H9 (cell line): ENCODE measurements at regions not wholly inside any gene's neighbourhood (a gene's known extent, or its start where the extent isn't known, plus 50 kb on each side); places are given as distances from the start of the nearest gene placed in this dataset.

Source experiments
- DNase-seq: peaks from one replicate; pipeline ENCODE4 v3.0.0-alpha.2; 2017
- H2AFZ ChIP-seq: one replicate; pipeline ENCODE4 v1.6.1; 2013; ENCODE audit warnings: mild to moderate bottlenecking, low read length, control low read depth, moderate library complexity
- H2AK5ac ChIP-seq: 2 replicates; pipeline ENCODE4 v1.6.1; 2013; ENCODE audit warnings: low read length, control low read depth, mixed read lengths; ENCODE audit not compliant: insufficient read length
- H2BK120ac ChIP-seq: one replicate; pipeline ENCODE4 v1.6.1; 2013; ENCODE audit warnings: low read depth, mild to moderate bottlenecking, low read length, control low read depth, inconsistent platforms; ENCODE audit not compliant: poor library complexity, severe bottlenecking
- H2BK12ac ChIP-seq: 2 replicates; pipeline ENCODE4 v1.6.1; 2013; ENCODE audit warnings: low read length, control low read depth, mixed read lengths, low read depth; ENCODE audit not compliant: insufficient read length
- H2BK15ac ChIP-seq: 2 replicates; pipeline ENCODE4 v1.6.1; 2013; ENCODE audit warnings: low read depth, low read length, control low read depth
- H2BK20ac ChIP-seq: one replicate; pipeline ENCODE4 v1.6.1; 2013; ENCODE audit warnings: low read depth, mild to moderate bottlenecking, low read length, control low read depth, inconsistent platforms; ENCODE audit not compliant: poor library complexity, severe bottlenecking
- H2BK5ac ChIP-seq: 2 replicates; pipeline ENCODE4 v1.6.1; 2013; ENCODE audit warnings: low read length, control low read depth, mixed read lengths; ENCODE audit not compliant: insufficient read length
- H3K14ac ChIP-seq: 2 replicates; pipeline ENCODE4 v1.6.1; 2013; ENCODE audit warnings: low read length, control low read depth; ENCODE audit not compliant: insufficient read depth
- H3K18ac ChIP-seq: 2 replicates; pipeline ENCODE4 v1.6.1; 2013; ENCODE audit warnings: low read depth, mild to moderate bottlenecking, mixed read lengths, low read length, control low read depth; ENCODE audit not compliant: insufficient read length
- H3K23ac ChIP-seq: 2 replicates; pipeline ENCODE4 v1.6.1; 2013; ENCODE audit warnings: low read length, control low read depth, mixed read lengths, low read depth; ENCODE audit not compliant: insufficient read length
- H3K23me2 ChIP-seq: 2 replicates; pipeline ENCODE4 v1.6.1; 2013; ENCODE audit warnings: low read depth, mild to moderate bottlenecking, mixed read lengths, low read length, control low read depth; ENCODE audit not compliant: insufficient read length, poor library complexity, severe bottlenecking
- H3K27ac ChIP-seq: 2 replicates; pipeline ENCODE4 v1.5.1; 2013; ENCODE audit warnings: low read length, control low read depth, mixed read lengths, low read depth; ENCODE audit not compliant: insufficient read length
- H3K27me3 ChIP-seq: 2 replicates; pipeline ENCODE4 v1.6.1; 2013; ENCODE audit warnings: low read length, control low read depth, inconsistent platforms; ENCODE audit not compliant: insufficient read depth
- H3K4ac ChIP-seq: 2 replicates; pipeline ENCODE4 v1.6.1; 2013; ENCODE audit warnings: low read depth, mild to moderate bottlenecking, control low read depth, inconsistent platforms, low read length, moderate library complexity
- H3K4me1 ChIP-seq: 2 replicates; pipeline ENCODE4 v1.6.1; 2013; ENCODE audit warnings: low read length, control low read depth, inconsistent platforms; ENCODE audit not compliant: insufficient read depth
- H3K4me2 ChIP-seq: 2 replicates; pipeline ENCODE4 v1.6.1; 2013; ENCODE audit warnings: low read length, control low read depth, mixed read lengths; ENCODE audit not compliant: insufficient read length, insufficient read depth
- H3K56ac ChIP-seq: 2 replicates; pipeline ENCODE4 v1.6.1; 2013; ENCODE audit warnings: low read depth, mild to moderate bottlenecking, mixed read lengths, low read length, control low read depth; ENCODE audit not compliant: insufficient read length
- H3K79me1 ChIP-seq: 2 replicates; pipeline ENCODE4 v1.6.1; 2013; ENCODE audit warnings: low read depth, mild to moderate bottlenecking, moderate library complexity, low read length, control low read depth, inconsistent platforms; ENCODE audit not compliant: insufficient read depth, poor library complexity, severe bottlenecking
- H3K79me2 ChIP-seq: 2 replicates; pipeline ENCODE4 v1.6.1; 2013; ENCODE audit warnings: low read length, control low read depth, inconsistent platforms; ENCODE audit not compliant: insufficient read depth
- H3K9ac ChIP-seq: 2 replicates; pipeline ENCODE4 v1.6.1; 2013; ENCODE audit warnings: low read length, control low read depth, mixed read lengths; ENCODE audit not compliant: insufficient read length; ENCODE audit errors: extremely low read depth
- H3K9me3 ChIP-seq: one replicate; pipeline ENCODE4 v1.6.1; 2013; ENCODE audit warnings: low read depth, low read length, inconsistent platforms; ENCODE audit not compliant: control insufficient read depth
- H3T11ph ChIP-seq: one replicate; pipeline ENCODE4 v1.6.1; 2013; ENCODE audit warnings: mild to moderate bottlenecking, low read length, control low read depth, inconsistent platforms
- H4K20me1 ChIP-seq: one replicate; pipeline ENCODE4 v1.6.1; 2013; ENCODE audit not compliant: control insufficient read depth, insufficient read length, insufficient read depth
- H4K5ac ChIP-seq: 2 replicates; pipeline ENCODE4 v1.6.1; 2013; ENCODE audit warnings: low read depth, mild to moderate bottlenecking, mixed read lengths, low read length, control low read depth; ENCODE audit not compliant: insufficient read length
- H4K8ac ChIP-seq: replicated peaks from 2 replicates; pipeline ENCODE4 v1.6.1; 2013; ENCODE audit warnings: low read length, control low read depth, mixed read lengths, low read depth; ENCODE audit not compliant: insufficient read length
- H4K91ac ChIP-seq: 2 replicates; pipeline ENCODE4 v1.6.1; 2013; ENCODE audit warnings: low read depth, mild to moderate bottlenecking, moderate library complexity, mixed read lengths, low read length, control low read depth; ENCODE audit not compliant: insufficient read length
- H3K27ac Mint-ChIP-seq, 3 experiments: 2 replicates in 2 of 3; 3 replicates in 1 of 3; pipeline ENCODE4 v1.8.0; 2020 to 2021; ENCODE audit warnings: mixed read lengths in 3 of 3, mild to moderate bottlenecking in 1 of 3, moderate library complexity in 1 of 3
- H3K27me3 Mint-ChIP-seq: 2 replicates; pipeline ENCODE4 v1.8.0; 2021; ENCODE audit warnings: low read depth, mild to moderate bottlenecking, moderate library complexity, mixed read lengths
- H3K36me3 Mint-ChIP-seq, 3 experiments: 2 replicates in 2 of 3; 3 replicates in 1 of 3; pipeline ENCODE4 v1.8.0; 2020 to 2021; ENCODE audit warnings: low read depth in 3 of 3, mixed read lengths in 3 of 3; ENCODE audit not compliant: insufficient read depth in 1 of 3
- H3K4me1 Mint-ChIP-seq, 2 experiments: 2 replicates each; pipeline ENCODE4 v1.8.0; 2020; ENCODE audit warnings: mixed read lengths in 2 of 2
- H3K4me3 Mint-ChIP-seq, 2 experiments: 2 replicates in 1 of 2; 3 replicates in 1 of 2; pipeline ENCODE4 v1.8.0; 2020 to 2021; ENCODE audit warnings: mild to moderate bottlenecking in 2 of 2, mixed read lengths in 2 of 2, moderate library complexity in 1 of 2
- H3K9me3 Mint-ChIP-seq, 2 experiments: 2 replicates in 1 of 2; 3 replicates in 1 of 2; pipeline ENCODE4 v1.8.0; 2020; ENCODE audit warnings: mild to moderate bottlenecking in 2 of 2, mixed read lengths in 2 of 2, moderate library complexity in 1 of 2
- CTCF ChIP-seq: fragments of 200-600 bp; sonication (generic); conservative IDR thresholded peaks from 3 replicates; pipeline ENCODE4 v1.8.0; 2021; ENCODE audit warnings: antibody characterized with exemption, mild to moderate bottlenecking
- WGBS: extraction: QIAGEN DNeasy Blood & Tissue Kit; methylation state at CpG from one replicate; pipeline ENCODE4 v1.1.7; 2013; ENCODE audit warnings: missing lambda C conversion rate, low lambda C conversion rate, mixed read lengths; ENCODE audit not compliant: insufficient read length; ENCODE audit errors: extremely low coverage; 5-methylcytosine and 5-hydroxymethylcytosine counted together

GRCh38 chr6:167678102-167679101, 148.3 kb upstream of the AFDN start:
- no peaks in the 10 kb centered on the region for H3K9me3 ChIP-seq
- H3K79me2 ChIP-seq = no peaks in the 10 kb centered on the region
- WGBS = no CpG with 5 or more reads among the region's 62 CpGs
- peaks cover 5% of the 10 kb centered on the region for H3K23me2 ChIP-seq
- H3K14ac ChIP-seq = 0 out of 2 replicates have a peak overlapping the region, but pooled peaks have one; percentile 2
- H3K36me3 Mint-ChIP-seq = peaks cover 0 to 5% (median 0%) of the 10 kb centered on the region in 3 experiments; a peak in 3 of 7 replicates
- H2BK15ac ChIP-seq = no peak overlapping the region
- H3K27me3 ChIP-seq = no peaks in the 10 kb centered on the region
- no peak overlapping the region for H3K56ac ChIP-seq
- peak overlapping the region; percentile 70 to 82 for H3K4me3 Mint-ChIP-seq
- H4K5ac ChIP-seq = no peak overlapping the region
- no peak overlapping the region for H4K8ac ChIP-seq
- no peak overlapping the region for H3T11ph ChIP-seq
- no peak overlapping the region for H3K4ac ChIP-seq
- H2BK120ac ChIP-seq = no peak overlapping the region
- no peak overlapping the region for H2BK5ac ChIP-seq
- peak; percentile 76 for DNase-seq
- H3K4me1 Mint-ChIP-seq = peaks cover 37 to 40% of the 10 kb centered on the region in 2 experiments
- H3K4me1 ChIP-seq = peaks cover 3% of the 10 kb centered on the region; the same call in 1 of the 2 replicates
- H2BK12ac ChIP-seq = no peak overlapping the region
- H3K27me3 Mint-ChIP-seq = peaks cover 67% of the 10 kb centered on the region
- H4K91ac ChIP-seq = no peak overlapping the region
- no peaks in the 10 kb centered on the region for H4K20me1 ChIP-seq
- no peak overlapping the region for H2AFZ ChIP-seq
- H3K79me1 ChIP-seq = no peaks in the 10 kb centered on the region
- H3K9me3 Mint-ChIP-seq = peaks cover 0 to 3% of the 10 kb centered on the region in 2 experiments; a peak in 1 of 5 replicates
- no peak overlapping the region for H2BK20ac ChIP-seq
- H3K23ac ChIP-seq = no peak overlapping the region
- no peak overlapping the region for H3K18ac ChIP-seq
- H2AK5ac ChIP-seq = no peak overlapping the region
- peak overlapping the region; percentile 57 for H3K4me2 ChIP-seq
- no peak overlapping the region for H3K27ac ChIP-seq
- peak overlapping the region in 2 of 3 experiments; percentile 40 to 74; a peak in 3 of 7 replicates for H3K27ac Mint-ChIP-seq
- no peak overlapping the region for H3K9ac ChIP-seq
- TF ChIP-seq CTCF = no peak
